ENCODE measurements at regions not wholly inside any gene's neighbourhood (a gene's known extent, or its start where the extent isn't known, plus 50 kb on each side); places are given as distances from the start of the nearest gene placed in this dataset.

DNA sequence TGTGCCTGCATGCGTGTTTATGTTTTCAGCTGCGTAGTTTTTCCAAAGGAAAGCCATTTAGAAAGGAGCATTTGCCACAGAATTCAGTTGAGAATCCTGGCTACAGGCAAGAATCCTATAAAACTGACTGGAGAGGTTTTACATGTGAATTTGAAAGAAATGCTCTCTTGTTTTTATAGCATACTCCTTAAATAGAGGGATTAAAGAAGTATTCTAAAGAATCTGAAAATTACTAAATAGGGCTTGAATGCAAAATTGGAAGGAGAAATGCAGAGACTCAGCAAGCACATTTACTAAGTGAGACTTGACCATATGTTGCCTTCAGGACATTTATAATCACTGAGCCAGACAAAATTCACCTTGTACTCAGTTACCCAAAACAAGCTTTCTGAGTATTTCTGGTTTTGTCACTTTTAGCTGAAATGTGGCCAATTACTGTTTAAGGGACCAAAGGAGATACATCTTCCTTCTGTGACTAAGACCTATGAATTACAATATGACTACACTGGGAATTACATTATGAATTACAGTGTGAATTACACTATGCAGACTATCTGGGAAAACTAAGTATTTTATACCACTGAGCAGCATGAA is 107.4 kb upstream of the ASCC3 start:
- TF ChIP-seq CTCF (conservative IDR thresholded peaks at IDR 0.05; ENCODE audit: low read length), result no peak
- TF ChIP-seq EZH2phosphoT487 (IDR thresholded peaks at IDR 0.05; ENCODE audit: borderline replicate concordance, low read depth, low read length), result no peak

Measured in OCI-LY7 (cell line).